ENCODE measurements at regions not wholly inside any gene's neighbourhood (a gene's known extent, or its start where the extent isn't known, plus 50 kb on each side); places are given as distances from the start of the nearest gene placed in this dataset.

DNA sequence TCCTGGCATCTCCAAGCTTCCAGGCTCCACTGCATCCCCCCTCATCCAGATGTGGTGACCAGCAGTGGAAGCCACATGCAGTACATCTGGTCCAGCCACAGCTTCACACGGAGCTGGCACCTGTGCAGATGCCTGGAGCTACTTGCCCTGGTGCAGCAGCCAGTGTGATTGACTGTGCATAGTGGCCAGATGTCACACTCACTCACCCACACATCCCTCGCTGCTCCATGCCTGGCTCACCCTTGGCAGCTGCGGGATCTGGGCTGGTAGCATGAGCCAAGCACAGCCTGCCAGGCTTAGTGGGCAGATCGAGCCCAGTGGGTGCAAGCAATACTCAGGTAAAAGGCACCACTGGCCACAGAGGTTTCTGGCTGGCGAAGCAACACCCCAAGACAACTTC is 398.0 kb upstream of the CNTN4 start:
- intact Hi-C loops (cut with DNase I; ENCODE audit: low total_unique reads), result no loop called here
- Histone ChIP-seq H3K27ac (no peak overlapping the region), H3K4me3 (no peak overlapping the region), H3K27me3 (no peaks in the 10 kb centered on the region), H3K9me3 (no peaks in the 10 kb centered on the region), H3K36me3 (ENCODE audit: low read depth, missing control alignments) (no peaks in the 10 kb centered on the region), H3K4me1 (no peaks in the 10 kb centered on the region)
- TF ChIP-seq, protein P1, sequence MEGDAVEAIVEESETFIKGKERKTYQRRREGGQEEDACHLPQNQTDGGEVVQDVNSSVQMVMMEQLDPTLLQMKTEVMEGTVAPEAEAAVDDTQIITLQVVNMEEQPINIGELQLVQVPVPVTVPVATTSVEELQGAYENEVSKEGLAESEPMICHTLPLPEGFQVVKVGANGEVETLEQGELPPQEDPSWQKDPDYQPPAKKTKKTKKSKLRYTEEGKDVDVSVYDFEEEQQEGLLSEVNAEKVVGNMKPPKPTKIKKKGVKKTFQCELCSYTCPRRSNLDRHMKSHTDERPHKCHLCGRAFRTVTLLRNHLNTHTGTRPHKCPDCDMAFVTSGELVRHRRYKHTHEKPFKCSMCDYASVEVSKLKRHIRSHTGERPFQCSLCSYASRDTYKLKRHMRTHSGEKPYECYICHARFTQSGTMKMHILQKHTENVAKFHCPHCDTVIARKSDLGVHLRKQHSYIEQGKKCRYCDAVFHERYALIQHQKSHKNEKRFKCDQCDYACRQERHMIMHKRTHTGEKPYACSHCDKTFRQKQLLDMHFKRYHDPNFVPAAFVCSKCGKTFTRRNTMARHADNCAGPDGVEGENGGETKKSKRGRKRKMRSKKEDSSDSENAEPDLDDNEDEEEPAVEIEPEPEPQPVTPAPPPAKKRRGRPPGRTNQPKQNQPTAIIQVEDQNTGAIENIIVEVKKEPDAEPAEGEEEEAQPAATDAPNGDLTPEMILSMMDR (IDR thresholded peaks at IDR 0.05), result no peak
- TF ChIP-seq POLR2A (IDR thresholded peaks at IDR 0.05), result no peak
- 78 to 84% methylated on average over 4 to 5 of the region's 5 CpGs for WGBS, 2 donors
- DNase-seq, result no peak

DNA sequence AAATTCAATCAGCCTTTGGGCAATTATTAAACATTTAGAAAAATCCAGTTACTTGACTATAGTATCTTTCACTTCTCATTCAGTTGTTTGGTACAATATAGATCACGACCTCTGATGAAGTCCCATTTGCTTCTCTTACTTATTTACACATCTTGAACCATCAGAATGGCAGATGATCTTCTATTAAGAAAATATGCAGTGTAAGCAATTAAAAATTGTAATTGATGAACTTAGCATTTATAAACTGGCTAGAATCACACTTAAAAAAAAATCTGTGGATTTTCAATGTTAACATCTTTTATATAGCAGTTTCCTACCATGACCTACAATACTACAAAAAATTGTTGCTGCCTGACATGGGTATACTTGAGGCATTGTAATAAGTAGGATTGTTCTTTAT is 395.5 kb upstream of the CNTN4 start:
- H3K36me3 ChIP-seq (ENCODE audit: low read depth, missing control alignments), result no peaks in the 10 kb centered on the region
- TF ChIP-seq, protein P1 (IDR thresholded peaks at IDR 0.05), result no peak
- TF ChIP-seq POLR2A (IDR thresholded peaks at IDR 0.05), result no peak
- 85 to 96% methylated on average over 1 of the region's 1 CpG for WGBS, 2 donors
- no peak overlapping the region for H3K27ac ChIP-seq
- no peaks in the 10 kb centered on the region for H3K9me3 ChIP-seq
- no peak for DNase-seq
- no peaks in the 10 kb centered on the region for H3K27me3 ChIP-seq
- intact Hi-C loops (cut with DNase I; ENCODE audit: low total_unique reads), result no loop called here
- H3K4me1 ChIP-seq, result no peaks in the 10 kb centered on the region
- no peak overlapping the region for H3K4me3 ChIP-seq

DNA sequence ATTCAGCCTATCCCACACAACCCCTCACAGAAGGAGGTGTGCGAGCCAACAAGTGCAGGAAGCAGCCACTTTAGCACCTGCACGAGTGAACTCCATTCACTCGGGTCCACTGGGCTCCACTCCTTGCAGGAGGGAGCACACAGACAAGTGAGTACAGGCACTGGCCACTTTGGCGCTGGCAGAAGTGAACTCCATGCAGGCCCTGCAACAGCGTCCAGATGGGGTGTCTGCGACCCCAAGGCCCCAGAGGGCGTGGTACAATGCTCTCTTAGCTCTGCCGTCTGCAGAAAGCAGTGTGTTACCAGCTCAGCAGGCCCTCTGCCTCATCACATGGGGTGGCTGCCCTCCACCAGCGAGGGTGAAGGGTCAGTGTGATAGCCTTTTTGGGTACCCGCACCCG is 388.0 kb upstream of the CNTN4 start:
- no peaks in the 10 kb centered on the region for H3K36me3 ChIP-seq (ENCODE audit: low read depth, missing control alignments)
- WGBS, 2 donors, result 75 to 80% methylated on average over 11 of the region's 11 CpGs
- no peaks in the 10 kb centered on the region for H3K9me3 ChIP-seq
- H3K4me3 ChIP-seq, result no peak overlapping the region
- intact Hi-C loops (cut with DNase I; ENCODE audit: low total_unique reads), result no loop called here
- no peak for DNase-seq
- TF ChIP-seq POLR2A (IDR thresholded peaks at IDR 0.05), result no peak
- TF ChIP-seq, protein P1 (IDR thresholded peaks at IDR 0.05), result no peak
- H3K4me1 ChIP-seq, result no peaks in the 10 kb centered on the region
- no peaks in the 10 kb centered on the region for H3K27me3 ChIP-seq
- H3K27ac ChIP-seq, result no peak overlapping the region

DNA sequence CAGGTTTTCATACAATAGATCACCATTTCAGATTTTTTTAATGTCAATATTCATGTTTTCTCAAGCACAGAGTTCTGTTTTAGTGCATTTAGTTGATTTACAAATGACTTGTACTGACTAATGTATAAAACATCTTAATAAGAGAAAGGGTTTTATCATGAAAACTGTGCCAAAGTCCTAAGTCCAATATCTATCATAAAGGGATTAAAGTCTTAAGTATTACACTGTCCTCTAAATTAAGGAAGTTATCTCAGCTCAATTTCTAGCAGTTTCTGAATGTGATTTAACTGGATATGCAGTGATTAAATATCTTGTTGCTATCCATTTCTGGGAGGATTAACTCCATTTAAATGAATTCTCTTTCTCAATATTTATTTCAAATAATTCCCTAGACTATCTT is 381.1 kb upstream of the CNTN4 start:
- Histone ChIP-seq H3K9me3 (no peaks in the 10 kb centered on the region), H3K27ac (no peak overlapping the region), H3K4me3 (no peak overlapping the region), H3K4me1 (no peaks in the 10 kb centered on the region), H3K27me3 (no peaks in the 10 kb centered on the region), H3K36me3 (ENCODE audit: low read depth, missing control alignments) (no peaks in the 10 kb centered on the region)
- intact Hi-C loops (cut with DNase I; ENCODE audit: low total_unique reads), result no loop called here
- no peak for DNase-seq
- TF ChIP-seq, protein P1 (IDR thresholded peaks at IDR 0.05), result no peak
- no peak for TF ChIP-seq POLR2A (IDR thresholded peaks at IDR 0.05)

DNA sequence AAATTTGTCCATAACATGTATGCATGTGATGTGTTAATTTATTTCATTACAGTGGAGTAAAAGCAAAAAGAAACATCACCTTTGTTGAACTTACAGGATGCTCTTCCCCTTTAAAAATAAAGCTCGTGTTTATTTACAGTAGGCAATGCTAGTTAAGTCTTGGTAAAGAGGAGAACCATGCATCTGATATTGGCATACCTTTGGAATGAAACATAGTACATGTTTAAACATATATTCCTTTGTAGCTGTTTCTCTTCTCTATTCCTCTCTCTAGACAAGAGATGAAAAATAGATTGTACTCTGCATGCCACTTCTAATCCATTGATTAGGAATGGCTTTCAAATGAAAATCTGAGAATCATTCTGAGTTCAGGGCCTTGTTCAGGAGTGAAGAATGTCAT is 374.9 kb upstream of the CNTN4 start:
- DNase-seq, result no peak
- no peaks in the 10 kb centered on the region for H3K4me1 ChIP-seq
- 78 to 79% methylated on average over 1 of the region's 1 CpG for WGBS, 2 donors
- no peak overlapping the region for H3K27ac ChIP-seq
- no peak overlapping the region for H3K4me3 ChIP-seq
- H3K9me3 ChIP-seq, result no peaks in the 10 kb centered on the region
- H3K36me3 ChIP-seq (ENCODE audit: low read depth, missing control alignments), result no peaks in the 10 kb centered on the region
- no peaks in the 10 kb centered on the region for H3K27me3 ChIP-seq
- TF ChIP-seq, protein P1 (IDR thresholded peaks at IDR 0.05), result no peak
- TF ChIP-seq POLR2A (IDR thresholded peaks at IDR 0.05), result no peak
- intact Hi-C loops (cut with DNase I; ENCODE audit: low total_unique reads), result no loop called here

All from testis (tissue), 2 donors.